Stomach (tissue), 4 donors: ENCODE measurements at regions not wholly inside any gene's neighbourhood (a gene's known extent, or its start where the extent isn't known, plus 50 kb on each side); places are given as distances from the start of the nearest gene placed in this dataset.

Source experiments
- CTCF ChIP-seq, 7 experiments: fragments of 450-650 bp in 4 of 7; fragments of 200-600 bp in 3 of 7; sonication (generic) in 3 of 7; IDR thresholded peaks; one replicate each; pipeline ENCODE4 v1.5.1; 2016 to 2019; ENCODE audit warnings: antibody characterized with exemption in 7 of 7, control low read depth in 2 of 7, mild to moderate bottlenecking in 1 of 7
- EP300 ChIP-seq: sonication (generic); formaldehyde crosslinking; IDR thresholded peaks from one replicate; pipeline ENCODE4 v1.6.1; 2017; ENCODE audit warnings: antibody characterized with exemption
- POLR2A ChIP-seq, 4 donors: fragments of 450-650 bp; IDR thresholded peaks; one replicate each; pipeline ENCODE4 v1.6.1; 2016; ENCODE audit warnings: antibody characterized with exemption in 4 of 4, control low read depth in 2 of 4, mild to moderate bottlenecking in 1 of 4, moderate library complexity in 1 of 4
- POLR2AphosphoS5 ChIP-seq, 3 donors: sonication (generic); formaldehyde crosslinking; IDR thresholded peaks; one replicate each; pipeline ENCODE4 v1.6.1; 2016; ENCODE audit warnings: antibody characterized with exemption in 3 of 3

- no peak for TF ChIP-seq CTCF (IDR thresholded peaks at IDR 0.05)
- no peak for TF ChIP-seq POLR2A (IDR thresholded peaks at IDR 0.05)
- TF ChIP-seq POLR2AphosphoS5 (IDR thresholded peaks at IDR 0.05) = no peak
- TF ChIP-seq EP300 = no peak
These were observed 330.4 kb downstream of the GBA3 start for GRCh38 chr4:23023121-23023520.
